Stimulated activated CD8-positive, alpha-beta memory T cell treated with anti-CD3 and anti-CD28 coated beads, Interleukin-2, amount 100 ng/mL, for 1 hour (primary cell): ENCODE measurements at regions not wholly inside any gene's neighbourhood (a gene's known extent, or its start where the extent isn't known, plus 50 kb on each side); places are given as distances from the start of the nearest gene placed in this dataset.

ENCODE experiments used
- DNase-seq, 2 donors: peaks; one replicate each; pipeline ENCODE4 v3.0.0-alpha.2; 2020; ENCODE audit warnings: low read depth in 2 of 2

- no peak for DNase-seq
These were observed 55.2 kb upstream of the TAGAP start for GRCh38 chr6:159099961-159100360.

DNA sequence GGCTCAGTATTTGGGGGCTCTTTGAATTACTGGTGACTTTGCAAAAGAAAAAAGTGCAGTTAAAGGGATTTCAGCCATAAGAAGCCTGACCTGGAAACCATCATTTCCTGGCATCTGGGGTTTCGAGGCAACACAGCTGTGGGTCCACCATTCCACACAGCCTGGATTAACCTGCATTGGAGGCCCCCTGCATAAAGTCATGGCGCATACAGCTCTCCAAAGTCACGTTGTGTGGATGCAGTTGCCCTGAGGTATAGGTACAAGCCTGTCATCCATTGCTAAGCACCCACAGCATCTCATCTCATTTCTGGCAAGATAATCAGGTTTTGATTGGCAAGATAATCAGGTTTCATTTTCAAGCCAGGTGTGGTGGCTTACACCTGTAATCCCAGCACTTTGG lies 54.5 kb upstream of the TAGAP start:
- DNase-seq: no peak

GRCh38 chr6:159098636-159099106 lies 53.9 kb upstream of the TAGAP start:
- DNase-seq: peak; percentile 43 to 52

DNA sequence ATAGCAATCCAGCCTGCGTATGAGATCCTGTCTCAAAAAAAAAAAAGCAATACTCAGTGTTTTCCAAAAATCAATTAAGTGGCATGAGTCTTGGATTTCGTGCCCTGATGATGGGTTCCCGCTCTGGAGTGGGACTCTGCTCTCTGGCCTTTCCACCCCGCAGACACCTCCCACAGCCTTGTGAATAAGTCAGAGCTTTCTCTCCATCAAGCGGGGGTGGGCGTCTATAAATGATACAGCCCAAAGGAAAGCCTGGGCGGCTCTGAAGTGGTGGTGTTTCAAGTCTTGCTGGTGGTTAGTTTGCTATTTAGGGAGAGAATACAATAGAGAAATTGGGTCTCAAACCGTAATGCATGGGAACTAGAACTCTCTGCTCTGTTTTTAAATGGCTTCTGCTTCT lies 52.5 kb upstream of the TAGAP start:
- no peak for DNase-seq

DNA sequence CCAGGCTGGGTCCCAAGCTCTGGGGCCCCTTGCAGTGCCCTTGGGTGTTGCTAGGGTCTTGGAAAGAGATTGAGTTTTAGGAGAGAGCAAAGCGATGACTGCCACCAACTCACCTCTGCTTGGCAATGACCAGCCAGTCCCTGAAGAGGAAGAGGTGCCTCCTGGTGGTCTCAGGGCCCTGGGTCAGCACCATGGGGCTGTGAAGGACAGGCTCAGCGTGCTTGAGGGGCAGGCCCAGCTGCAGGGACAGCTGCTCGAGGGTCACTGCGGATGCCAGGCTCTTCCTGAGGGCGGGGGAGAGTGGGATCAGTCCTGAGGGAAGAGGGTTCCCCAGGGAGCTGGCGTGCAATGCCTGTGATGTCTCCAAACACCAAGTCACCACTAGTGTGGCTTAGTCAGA lies 50.8 kb upstream of the TAGAP start:
- DNase-seq: no peak

DNA sequence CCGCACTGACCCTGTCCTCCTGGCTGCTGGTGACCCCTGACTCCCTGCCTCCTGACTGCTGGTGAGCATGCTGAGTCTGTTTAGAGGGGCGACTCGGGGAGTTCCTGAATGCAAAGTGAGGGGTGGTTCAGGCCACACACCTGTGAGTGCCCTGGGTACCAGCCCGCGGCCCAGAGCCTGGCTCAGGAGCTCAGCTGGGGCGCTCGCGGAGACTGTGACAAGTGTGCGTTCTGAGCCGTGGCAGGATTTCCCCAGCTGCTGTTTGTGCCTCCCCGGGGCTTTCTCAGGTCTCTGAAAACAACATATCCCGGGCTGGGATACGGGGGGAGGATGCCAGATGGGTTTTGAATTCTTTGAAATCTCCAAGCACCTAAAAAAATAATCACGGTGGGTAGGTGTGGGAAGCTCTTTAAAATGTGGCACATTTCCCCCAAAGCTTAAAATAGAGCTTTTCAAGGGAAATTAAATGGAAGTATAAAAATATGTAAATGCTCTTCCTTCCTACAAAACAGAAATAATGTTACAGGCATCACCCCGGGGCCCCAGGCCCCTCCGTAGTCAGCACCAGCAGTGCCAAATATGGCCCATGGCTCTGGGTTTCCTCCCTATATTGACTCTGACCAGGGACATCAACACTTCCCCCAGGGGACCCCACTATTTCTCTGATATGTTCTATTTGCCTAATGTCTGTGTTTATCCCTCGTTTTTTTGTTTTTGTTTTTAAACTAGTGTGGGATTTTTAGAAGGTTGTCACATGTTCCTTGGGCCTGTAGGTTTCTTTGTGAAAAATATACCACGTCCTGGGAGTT lies 49.9 kb upstream of the TAGAP start:
- DNase-seq: no peak
